ENCODE measurements at regions not wholly inside any gene's neighbourhood (a gene's known extent, or its start where the extent isn't known, plus 50 kb on each side); places are given as distances from the start of the nearest gene placed in this dataset.
"Not testable (repeated sequence)": the region's sequence is repeated elsewhere in the genome, so short reads cannot be mapped to it uniquely, and the experiment has no call there.

DNA sequence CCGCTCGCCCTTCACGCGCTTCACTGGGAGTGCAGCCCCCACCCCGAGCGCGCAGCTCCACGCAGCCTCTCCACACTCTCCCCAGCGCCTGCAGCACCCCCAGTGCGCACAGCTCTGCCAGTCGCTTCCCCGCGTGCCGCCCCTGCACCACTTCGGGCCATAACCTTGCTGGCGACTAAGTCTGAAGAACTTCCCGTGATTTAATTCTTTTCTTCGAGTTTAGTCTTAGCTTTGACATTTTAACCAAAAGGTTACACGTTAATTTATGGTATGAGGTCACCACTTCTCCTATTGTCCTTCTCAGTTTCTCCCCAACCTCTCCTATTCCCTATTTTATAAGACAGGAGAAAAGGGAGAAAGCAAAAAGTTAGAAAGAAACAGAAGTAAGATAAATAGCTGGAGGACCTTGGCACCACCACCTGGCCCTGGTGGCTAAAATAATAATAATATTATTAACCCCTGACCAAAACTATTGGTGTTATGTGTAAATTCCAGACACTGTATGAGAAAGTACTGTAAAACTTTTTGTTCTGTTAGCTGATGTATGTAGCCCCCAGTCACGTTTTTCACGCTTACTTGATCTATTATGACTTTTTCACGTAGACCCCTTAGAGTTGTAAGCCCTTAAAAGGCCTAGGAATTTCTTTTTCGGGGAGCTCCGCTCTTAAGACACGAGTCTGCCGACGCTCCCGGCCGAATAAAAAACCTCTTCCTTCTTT, 129.2 kb downstream of the KBTBD2 start:
- DNase-seq, result not testable (repeated sequence)

DNA sequence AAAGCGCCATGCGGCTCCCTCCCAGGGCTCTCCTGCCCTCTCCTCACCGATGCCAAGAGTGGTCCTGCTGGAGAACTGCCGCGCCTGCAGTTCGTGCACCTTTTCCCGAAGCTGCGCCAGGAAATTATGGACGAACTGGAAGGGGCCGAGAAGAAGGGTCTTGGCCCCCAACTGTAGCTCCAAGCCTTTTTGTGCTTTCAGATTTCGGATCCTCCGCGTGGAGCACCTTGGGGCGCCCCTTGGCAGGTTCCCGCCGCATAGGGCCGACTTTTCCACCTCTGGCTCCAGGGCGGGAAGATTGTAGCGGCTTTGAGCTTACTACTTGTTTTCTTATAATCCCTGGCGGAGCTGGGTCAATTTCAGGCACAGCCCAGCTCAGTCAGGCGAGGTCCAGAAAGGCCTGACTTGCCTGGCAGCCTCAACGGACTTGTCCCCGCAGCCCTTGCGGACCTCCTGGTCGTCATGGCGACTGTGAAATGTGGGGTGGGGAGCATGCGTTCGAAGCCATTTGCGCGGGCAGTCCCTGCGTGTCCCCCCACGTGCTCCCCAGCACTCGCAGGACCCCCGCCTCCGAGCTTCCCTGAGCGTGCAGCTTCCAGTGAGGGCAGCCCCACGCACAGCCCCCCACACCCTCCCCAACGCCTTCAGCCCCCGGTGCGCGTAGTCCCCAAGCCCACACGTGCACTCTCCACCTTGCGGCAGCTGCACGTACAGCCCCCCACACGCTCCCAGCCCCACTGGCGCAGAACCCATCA, 129.9 kb downstream of the KBTBD2 start:
- DNase-seq, result peak; percentile 10

DNA sequence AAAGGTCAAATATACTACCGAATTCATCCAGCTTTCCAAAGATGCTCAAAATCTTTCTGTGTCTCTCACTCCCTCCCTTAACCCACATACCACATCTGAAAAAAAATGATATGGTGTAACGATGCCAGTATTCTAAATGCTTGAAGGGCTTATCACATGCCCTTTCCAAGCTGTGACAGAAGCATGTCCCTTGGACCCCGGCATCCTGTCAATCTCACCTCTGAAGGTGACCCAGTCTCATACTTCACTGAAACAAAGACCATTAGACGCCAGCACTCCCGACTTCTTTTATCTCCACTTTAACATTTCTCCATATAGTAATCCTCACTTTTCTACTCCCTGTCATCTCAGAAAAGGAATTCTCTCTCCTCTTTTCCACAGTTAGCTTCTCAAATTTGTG, 130.8 kb downstream of the KBTBD2 start:
- DNase-seq, result not testable (repeated sequence)

DNA sequence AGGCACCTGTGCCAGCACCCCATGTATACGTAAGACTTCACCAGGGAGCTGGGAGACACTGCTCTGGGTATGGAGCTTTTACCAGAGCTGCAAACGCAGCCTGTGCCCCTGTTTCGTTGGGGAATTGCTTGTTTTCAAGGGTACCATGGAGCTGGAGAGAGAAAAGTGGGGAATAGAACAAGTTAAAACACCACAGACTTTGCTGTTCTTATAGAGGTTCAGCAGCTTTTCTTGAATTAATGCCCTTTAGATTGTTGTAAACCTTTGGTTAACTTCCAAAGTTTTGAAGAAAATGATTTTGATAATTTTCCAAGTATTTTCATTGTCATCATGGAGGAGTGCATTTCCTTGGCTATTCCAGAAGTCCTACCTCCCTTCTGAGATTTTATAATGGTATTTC, 131.7 kb downstream of the KBTBD2 start:
- not testable (repeated sequence) for DNase-seq

DNA sequence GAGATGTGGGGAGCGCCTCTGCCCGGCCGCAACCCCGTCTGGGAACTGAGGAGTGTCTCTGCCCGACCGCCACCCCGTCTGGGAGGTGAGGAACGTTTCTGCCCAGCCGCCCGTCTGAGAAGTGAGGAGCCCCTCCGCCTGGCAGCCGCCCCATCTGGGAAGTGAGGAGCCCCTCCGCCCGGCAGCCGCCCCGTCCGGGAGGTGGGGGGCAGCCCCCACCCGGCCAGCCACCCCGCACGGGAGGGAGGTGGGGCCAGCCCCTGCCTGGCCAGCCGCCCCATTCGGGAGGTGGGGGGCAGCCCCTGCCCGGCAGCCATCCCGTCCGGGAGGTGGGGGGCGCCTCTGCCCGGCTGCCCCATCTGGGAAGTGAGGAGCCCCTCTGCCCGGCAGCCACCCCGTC, 137.7 kb downstream of the KBTBD2 start:
- not testable (repeated sequence) for DNase-seq

DNA sequence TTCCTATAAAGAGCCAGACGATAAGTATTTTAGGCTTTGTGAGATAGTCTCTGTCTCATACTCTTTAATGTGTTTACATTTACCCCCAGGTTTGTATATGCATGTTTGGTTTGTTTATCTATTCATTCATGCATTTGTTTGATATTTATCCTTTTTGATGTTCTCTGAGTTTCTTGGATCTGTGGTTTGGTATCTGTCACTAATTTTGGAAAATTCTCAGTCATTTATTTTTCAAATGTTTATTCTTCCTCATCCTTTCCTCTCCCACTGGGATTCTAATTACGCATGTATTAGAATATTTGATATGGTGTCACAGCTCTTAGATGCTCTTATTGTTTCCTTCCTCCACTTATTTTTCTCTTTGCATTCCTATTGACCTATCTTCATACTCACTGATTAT, 143.2 kb downstream of the KBTBD2 start:
- DNase-seq, result not testable (repeated sequence)

DNA sequence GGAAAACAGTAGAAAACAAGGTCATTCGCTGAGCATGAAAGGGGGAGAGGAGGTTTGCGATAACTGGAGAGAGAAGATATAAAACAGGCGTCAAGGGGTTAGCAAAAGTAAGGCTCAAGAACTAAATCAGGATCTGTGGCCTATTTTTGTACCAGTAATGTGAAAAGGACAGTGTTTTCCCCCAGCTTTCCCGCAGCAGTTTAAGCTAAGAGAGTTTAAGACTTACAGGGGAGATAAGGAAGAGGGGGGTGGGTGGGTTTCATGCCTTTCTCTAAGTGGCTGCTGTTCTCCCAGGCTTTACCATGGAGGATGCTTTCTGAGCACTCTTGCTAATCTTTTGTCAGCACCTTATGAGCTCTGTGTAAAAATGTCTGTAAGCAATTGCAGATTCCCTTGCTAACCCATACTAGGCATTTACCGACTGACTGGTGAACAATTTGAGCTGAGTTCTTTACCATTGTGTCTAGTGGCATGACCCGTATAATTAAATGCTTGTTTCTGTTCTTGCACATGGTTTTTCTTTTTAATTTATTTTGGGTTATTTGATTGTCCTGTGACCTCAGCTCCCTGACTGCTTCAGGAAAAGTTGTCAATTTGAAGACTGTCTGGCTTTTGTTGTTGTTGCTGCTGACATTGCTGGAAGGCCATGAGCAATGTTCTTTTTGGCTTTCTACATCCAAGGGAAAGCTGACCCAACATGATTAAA, 144.0 kb downstream of the KBTBD2 start:
- DNase-seq, result not testable (repeated sequence)

DNA sequence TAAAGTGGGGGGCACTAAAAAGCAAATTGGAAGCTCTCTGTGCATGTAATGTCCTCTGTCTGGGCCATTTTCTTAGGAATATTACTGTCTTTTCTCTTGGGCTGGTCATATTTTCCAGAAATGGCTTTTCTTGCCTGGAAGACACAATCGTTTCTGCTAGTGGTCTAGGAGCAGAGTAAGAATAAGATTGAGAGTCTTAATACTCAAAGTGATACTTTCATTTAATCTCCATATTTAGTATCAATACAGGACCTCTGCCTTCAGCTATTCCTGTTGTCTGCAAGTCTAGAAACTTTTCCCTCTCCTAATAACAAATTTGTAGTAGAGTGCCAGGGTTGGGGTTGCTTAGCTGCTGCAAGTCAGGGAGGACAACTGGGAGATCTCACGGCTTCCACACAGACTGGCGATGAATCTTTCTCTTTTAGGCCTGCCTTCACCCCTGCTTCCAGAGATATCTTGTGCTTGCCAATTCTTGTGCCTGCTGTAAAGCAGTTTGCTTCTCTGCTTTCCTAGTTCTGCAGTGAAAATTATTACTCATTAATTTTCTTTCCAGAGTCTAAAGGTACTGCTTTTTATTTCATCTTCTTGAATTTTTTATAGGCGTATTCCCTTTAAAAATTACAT, 149.6 kb downstream of the KBTBD2 start:
- not testable (repeated sequence) for DNase-seq

DNA sequence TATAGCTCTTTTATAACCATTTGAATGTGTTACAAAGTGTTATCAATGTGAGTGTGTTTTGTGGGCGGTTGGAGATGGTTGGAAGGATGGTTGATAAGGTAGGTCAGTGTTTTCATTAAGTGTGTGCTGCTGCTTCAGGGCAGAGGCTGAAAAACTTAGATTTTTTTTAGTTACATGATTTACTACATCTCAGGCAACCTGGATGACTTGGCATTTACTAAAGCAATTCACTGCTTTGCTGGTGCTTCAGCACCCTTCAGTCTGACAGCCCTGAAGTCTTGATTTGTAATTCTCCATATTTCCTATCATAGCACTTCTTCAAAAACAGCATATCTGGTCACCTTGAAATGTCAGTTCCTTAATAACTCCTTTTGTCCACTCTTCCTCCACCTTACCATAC, 151.8 kb downstream of the KBTBD2 start:
- DNase-seq, result not testable (repeated sequence)

DNA sequence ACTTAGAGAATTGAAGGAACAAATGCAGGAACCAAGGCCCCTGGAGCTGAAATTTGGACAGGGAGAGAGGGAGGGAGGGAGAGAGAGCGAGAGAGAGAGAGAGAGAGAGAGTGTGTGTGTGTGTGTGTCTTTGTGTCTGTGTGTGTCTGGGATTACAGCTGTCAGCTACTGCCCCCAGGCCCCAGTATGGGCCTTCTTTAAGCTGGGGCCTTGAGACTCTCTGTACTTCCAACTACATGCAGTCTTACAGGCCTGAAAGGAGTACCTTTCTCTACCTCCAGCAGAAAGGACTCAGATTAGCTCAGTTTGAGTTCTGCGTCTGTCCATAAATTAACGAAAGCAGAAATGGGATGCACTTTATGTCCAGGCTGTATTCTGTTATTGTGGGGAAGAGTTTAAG, 153.2 kb downstream of the KBTBD2 start:
- not testable (repeated sequence) for DNase-seq

DNA sequence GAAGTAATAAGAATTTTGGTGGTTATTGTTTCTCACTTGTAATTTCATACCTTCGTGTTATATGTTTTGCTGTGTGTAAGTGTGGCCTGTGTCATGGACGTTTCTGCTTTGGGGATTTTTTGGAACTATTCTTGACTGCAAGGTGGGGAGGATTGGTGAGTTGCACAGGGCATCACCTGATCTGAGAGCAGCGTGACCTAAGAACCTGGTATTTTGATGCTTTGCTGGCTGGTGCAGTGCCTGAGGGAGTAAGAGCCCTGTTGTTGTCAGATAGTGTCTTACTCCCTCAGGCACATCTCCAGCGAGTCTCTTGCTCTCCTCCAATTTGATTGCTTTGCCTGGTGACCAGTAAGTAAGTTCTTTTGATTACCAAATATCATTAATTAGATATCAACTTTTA, 158.8 kb downstream of the KBTBD2 start:
- not testable (repeated sequence) for DNase-seq

DNA sequence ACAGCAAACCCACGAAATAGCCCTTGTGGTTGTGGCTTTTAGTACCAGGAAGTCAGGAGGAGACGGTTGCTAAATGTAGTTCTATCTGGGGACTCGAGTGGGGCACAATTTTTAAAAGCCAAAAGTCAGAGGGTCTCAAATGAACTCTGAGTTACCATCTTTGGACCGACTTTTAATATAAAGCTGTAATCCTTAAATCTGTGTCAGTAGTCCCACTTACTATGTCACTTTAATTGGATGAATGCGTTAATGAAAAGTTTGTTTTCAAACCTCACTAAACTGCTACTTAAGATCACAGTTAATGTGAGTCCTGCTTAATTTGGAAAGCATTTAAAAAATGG, 162.3 kb downstream of the KBTBD2 start:
- DNase-seq, result not testable (repeated sequence)

DNA sequence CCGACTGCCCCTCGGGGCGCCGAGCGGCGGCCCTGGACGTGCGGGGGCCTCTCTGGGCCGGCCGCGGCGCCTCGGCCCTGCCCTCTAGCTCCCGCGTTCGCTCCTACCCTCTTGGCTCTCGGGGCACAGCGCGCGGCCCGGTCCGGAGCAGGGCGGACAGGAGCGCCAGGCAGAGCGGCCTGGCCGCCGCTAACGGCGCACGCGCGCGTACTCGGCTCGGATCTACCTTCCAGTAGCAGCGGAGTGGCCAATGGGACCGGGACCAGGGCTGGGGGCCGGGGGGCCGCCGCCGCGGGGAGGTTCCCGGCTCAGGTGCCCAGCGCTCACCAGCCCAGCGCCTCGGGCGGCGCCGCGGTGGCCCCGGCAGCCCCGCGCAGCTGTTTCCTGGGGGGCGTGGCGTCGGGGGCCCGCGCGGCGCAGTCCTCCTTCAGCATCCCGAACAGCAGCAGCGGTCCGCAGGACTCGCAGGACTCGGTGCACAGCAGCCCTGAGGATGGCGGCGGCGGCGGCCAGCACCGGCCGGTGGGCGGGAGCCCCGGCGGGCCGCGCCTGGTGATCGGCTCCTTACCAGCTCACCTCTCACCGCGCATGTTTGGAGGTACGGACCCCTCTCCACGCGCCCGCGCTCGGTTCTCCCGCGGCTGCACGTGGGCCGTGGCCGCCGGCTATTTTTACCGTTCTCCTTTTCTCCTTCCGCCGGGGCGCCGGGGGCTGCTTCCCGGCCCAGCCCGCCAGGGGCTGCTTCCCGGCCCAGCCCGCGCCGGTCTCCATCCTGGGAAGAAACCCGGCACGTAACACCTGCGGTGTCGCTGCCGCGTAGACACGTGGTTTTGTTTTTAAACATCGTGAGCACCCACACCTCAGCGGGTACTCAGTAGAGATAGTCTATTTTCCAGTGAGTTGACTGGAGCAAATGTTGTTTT, 162.9 kb downstream of the KBTBD2 start:
- not testable (repeated sequence) for DNase-seq

DNA sequence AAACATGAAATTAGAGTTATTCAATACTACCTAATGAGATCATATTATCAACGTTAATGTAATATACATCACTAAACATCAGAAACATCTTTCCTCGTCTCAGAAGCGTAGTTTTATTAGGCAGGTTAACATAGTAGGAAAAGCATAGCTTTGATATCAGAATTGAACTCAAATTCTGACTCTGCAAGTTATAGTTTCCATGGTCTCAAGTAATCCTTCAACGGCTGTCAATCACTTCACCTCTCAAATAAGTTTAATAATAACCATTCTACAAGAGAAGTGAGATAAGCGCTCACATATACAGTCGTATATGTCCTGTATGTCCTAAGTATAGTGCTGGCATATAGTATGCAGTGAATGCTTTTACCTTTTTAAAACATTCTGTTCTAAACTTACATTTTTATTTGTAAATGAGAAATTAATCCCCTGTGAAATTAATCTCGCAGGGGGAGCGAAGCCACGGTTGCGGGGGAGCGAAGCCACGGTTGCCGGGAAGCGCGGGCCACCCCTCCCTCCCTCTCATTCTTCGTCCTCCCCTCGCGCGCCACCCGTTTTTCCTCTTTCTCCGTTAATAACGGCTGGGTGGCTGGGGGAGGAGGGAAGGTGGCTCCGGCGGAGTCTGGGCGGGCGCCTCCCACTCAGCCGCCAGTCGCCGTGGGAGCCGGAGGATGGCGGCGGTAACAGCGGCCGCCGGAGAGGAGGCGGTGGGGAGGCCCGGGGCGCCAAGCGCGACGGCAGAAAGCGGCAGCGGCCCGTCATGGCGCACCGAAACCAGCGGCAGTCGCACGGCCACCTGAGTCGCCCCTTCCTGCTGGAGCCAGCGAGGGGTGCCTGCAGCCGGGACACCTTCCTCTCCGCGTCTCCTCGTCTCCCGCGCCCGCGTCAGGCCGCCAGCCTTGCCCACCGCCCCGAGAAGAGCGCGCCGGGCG, 163.8 kb downstream of the KBTBD2 start:
- not testable (repeated sequence) for DNase-seq

DNA sequence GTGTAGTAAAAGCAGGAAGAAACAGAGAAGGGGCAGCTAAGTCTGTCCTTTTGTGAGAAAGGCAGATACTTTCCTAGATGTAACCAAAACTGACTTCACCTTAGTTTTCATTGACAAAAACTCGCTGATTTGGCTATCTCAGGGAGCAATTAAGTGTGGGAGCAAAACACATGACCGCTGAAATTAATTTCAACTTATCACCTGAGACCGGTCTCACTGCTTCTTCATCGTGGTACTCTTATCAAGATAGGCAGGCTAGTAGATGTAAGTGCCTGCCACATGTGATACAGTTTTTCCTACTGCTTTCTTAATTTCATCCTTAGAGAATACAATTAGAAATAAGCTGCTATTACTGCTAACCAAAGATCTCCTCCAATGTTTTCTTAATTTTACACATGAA, 168.7 kb downstream of the KBTBD2 start:
- DNase-seq, result not testable (repeated sequence)

DNA sequence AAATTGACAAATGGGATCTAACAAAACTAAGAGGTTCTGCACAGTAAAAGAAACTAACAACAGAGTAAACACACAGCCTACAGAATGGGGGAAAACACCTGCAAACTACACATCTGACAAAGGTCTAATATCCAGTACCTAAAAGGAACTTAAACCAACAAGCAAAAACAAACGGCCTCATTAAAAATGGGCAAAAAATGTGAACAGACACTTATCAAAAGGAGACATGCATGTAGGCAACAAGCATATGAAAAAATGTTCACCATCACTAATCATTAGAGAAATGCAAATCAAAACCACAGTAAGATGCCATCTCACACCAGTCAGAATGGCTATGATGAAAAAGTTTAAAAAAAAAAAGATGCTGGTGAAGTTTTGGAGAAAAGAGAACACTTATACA, 197.4 kb downstream of the KBTBD2 start:
- no peak for DNase-seq

DNA sequence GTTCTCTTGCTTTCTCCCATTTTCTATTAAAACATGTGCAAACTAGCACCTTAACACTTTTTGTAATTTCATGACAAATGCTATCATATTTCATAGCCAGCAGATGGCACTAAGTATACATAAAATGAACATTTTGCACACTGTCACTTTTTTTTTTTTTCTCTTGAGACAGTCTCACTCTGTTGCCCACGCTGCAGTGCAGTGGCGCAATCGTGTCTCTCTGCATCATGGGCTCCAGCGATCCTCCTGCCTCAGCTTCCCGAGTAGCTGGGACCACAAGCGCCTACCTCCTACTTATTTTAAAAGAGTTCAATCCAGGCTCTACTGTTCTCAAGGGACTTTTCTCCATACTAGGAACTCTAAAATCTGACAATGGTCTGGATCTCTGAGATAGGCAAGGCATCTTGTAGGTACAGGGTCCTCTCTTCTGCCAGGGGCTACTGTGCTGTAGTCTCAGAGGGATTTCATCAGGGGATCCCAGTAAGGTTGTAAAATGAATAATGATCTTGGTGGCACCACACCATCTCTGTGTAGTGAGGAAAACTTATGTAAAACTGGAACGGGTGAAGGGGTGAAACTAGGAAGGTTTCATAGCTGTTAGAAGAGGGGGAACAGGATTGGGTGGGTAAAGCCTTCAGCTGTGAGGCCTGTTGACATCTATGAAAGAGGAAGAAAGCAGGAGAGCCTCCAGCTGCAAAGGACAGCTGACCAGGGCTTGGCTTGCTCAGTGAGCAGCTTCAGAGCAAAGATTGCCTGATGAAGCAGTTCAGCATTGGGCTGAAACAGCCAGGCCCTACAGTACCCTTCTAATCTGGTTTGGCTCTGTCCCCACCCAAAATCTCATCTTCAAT, 196.9 kb downstream of the AVL9 start:
- not testable (repeated sequence) for DNase-seq

DNA sequence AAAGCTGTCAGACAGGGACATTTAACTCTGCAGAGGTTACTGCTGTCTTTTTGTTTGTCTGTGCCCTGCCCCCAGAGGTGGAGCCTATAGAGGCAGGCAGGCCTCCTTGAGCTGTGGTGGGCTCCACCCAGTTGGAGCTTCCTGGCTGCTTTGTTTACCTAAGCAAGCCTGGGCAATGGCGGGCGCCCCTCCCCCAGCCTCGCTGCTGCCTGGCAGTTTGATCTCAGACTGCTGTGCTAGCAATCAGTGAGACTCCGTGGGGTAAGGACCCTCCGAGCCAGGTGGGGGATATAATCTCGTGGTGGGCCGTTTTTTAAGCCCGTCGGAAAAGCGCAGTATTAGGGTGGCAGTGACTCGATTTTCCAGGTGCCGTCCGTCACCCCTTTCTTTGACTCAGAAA, 192.8 kb downstream of the AVL9 start:
- not testable (repeated sequence) for DNase-seq

DNA sequence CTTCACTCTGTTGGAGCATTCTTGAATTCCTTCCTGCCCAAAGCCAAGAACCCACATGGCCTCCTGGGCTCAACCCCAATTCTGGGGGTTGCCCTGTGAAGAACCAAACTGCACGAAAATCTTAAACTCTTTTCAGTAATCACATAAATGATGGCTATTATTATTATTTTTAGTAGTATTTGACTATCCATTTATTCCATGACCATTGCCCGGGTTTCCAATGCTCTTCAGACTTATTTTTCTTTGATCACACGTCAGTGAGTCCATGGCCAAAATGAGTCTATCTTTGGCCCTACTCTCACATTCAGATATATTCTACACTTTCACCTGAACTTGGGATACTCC, 185.9 kb downstream of the AVL9 start:
- DNase-seq, result no peak
